Ascending aorta (tissue), 2 donors: ENCODE measurements at regions not wholly inside any gene's neighbourhood (a gene's known extent, or its start where the extent isn't known, plus 50 kb on each side); places are given as distances from the start of the nearest gene placed in this dataset.

ENCODE experiments used
- DNase-seq, 2 donors: peaks; one replicate each; pipeline ENCODE4 v3.0.0-alpha.2; 2019; ENCODE audit warnings: low spot score in 2 of 2
- H3K27ac ChIP-seq, 2 donors: fragments of 200-600 bp; sonication (generic); one replicate each; pipeline ENCODE4 v1.5.1; 2016 to 2017; ENCODE audit warnings: mild to moderate bottlenecking in 1 of 2
- H3K27me3 ChIP-seq: fragments of 200-600 bp; sonication (generic); one replicate; pipeline ENCODE4 v1.5.1; 2017
- H3K36me3 ChIP-seq, 2 donors: fragments of 200-600 bp; sonication (generic); one replicate each; pipeline ENCODE4 v1.5.1; 2016
- H3K4me1 ChIP-seq, 2 donors: fragments of 200-600 bp; sonication (generic); one replicate each; pipeline ENCODE4 v1.5.1; 2016 to 2017; ENCODE audit warnings: mild to moderate bottlenecking in 1 of 2
- H3K4me3 ChIP-seq, 2 donors: fragments of 200-600 bp; sonication (generic); one replicate each; pipeline ENCODE4 v1.5.1; 2016 to 2017; ENCODE audit warnings: mild to moderate bottlenecking in 1 of 2
- H3K9me3 ChIP-seq, 2 donors: fragments of 200-600 bp; sonication (generic); one replicate each; pipeline ENCODE4 v1.5.1; 2016
- intact Hi-C: fragments of 100-400 bp; cut with DNase I; formaldehyde crosslinking; loops from one replicate; pipeline ENCODE4 v1.15.1; 2023
- TF ChIP-seq, protein P1 (sequence below), 3 experiments: fragments of 200-600 bp in 2 of 3; fragments of 450-650 bp in 1 of 3; sonication (generic) in 2 of 3; IDR thresholded peaks; one replicate each; pipeline ENCODE4 v1.5.1; 2016 to 2019; ENCODE audit warnings: antibody characterized with exemption in 3 of 3, mild to moderate bottlenecking in 1 of 3, moderate library complexity in 1 of 3

DNA sequence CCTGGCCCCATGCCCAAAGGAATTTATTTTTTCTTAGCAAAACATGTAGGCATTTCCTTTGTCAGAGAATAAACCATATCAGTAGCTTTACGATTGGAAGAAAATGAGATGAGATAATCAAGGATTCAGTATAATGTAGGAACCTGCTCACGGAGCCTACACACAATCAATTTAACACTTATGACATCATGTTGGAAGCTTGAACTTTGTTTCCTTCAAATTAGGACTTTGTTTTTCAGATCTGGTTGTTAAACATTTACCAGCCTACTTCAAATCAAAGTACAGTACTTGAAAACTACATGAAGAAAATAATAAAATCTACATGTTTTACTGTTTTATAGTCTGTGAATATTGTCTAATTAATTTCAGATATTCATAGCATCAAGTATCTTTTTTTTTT lies 639.0 kb upstream of the ATXN8OS start:
- H3K36me3 ChIP-seq = no peaks in the 10 kb centered on the region
- H3K4me3 ChIP-seq = no peak overlapping the region
- H3K4me1 ChIP-seq = no peaks in the 10 kb centered on the region
- no peak for DNase-seq
- no peaks in the 10 kb centered on the region for H3K27me3 ChIP-seq
- intact Hi-C loops = no loop called here
- TF ChIP-seq, protein P1, sequence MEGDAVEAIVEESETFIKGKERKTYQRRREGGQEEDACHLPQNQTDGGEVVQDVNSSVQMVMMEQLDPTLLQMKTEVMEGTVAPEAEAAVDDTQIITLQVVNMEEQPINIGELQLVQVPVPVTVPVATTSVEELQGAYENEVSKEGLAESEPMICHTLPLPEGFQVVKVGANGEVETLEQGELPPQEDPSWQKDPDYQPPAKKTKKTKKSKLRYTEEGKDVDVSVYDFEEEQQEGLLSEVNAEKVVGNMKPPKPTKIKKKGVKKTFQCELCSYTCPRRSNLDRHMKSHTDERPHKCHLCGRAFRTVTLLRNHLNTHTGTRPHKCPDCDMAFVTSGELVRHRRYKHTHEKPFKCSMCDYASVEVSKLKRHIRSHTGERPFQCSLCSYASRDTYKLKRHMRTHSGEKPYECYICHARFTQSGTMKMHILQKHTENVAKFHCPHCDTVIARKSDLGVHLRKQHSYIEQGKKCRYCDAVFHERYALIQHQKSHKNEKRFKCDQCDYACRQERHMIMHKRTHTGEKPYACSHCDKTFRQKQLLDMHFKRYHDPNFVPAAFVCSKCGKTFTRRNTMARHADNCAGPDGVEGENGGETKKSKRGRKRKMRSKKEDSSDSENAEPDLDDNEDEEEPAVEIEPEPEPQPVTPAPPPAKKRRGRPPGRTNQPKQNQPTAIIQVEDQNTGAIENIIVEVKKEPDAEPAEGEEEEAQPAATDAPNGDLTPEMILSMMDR (IDR thresholded peaks at IDR 0.05) = no peak
- H3K27ac ChIP-seq = no peak overlapping the region
- H3K9me3 ChIP-seq = no peaks in the 10 kb centered on the region

DNA sequence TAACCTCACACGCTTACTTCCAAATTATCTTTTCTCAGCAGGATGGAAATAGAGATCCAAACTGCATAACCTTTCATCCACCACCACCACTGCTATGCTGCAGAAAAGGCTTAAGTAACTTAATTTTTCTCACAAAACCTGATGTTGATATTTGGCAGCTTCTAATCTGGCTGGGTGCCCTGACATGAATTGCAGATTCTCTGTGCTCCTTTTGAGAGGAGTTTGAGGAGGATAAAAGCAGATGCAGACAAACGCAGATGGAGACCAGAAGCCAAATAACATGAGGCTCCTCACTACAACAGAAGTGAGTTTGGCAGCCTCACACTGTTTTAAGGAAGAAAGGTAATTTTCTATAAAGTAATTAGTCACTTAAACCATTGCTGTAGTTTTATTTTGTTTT lies 646.2 kb upstream of the ATXN8OS start:
- no peak overlapping the region for H3K4me3 ChIP-seq
- no peaks in the 10 kb centered on the region for H3K36me3 ChIP-seq
- no peaks in the 10 kb centered on the region for H3K27me3 ChIP-seq
- no peaks in the 10 kb centered on the region for H3K9me3 ChIP-seq
- no peak overlapping the region for H3K27ac ChIP-seq
- no peaks in the 10 kb centered on the region for H3K4me1 ChIP-seq
- no peak for DNase-seq
- intact Hi-C loops = no loop called here
- TF ChIP-seq, protein P1 (IDR thresholded peaks at IDR 0.05) = no peak

DNA sequence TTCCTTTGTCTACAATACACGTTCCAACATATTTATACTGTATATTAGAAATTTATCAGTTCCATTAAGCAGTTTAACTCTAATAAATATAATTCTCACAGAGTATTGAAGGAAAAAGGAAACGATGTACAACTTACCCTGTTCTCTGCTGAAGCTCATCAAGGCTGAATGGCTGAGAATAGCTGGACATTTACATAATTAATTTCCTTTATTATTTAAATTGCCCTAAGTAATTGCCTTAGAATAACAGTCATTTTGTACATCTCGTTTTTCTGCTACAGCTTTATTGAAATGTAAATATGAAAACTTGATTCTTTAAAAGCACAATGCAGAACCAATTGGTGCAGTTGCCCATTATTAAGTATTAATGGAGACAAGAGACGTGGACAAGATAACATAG lies 648.3 kb upstream of the ATXN8OS start:
- TF ChIP-seq, protein P1 (IDR thresholded peaks at IDR 0.05) = no peak
- Histone ChIP-seq H3K9me3 (no peaks in the 10 kb centered on the region), H3K4me1 (no peaks in the 10 kb centered on the region), H3K4me3 (no peak overlapping the region), H3K27ac (no peak overlapping the region), H3K36me3 (no peaks in the 10 kb centered on the region), H3K27me3 (no peaks in the 10 kb centered on the region)
- DNase-seq = no peak
- intact Hi-C loops = no loop called here

DNA sequence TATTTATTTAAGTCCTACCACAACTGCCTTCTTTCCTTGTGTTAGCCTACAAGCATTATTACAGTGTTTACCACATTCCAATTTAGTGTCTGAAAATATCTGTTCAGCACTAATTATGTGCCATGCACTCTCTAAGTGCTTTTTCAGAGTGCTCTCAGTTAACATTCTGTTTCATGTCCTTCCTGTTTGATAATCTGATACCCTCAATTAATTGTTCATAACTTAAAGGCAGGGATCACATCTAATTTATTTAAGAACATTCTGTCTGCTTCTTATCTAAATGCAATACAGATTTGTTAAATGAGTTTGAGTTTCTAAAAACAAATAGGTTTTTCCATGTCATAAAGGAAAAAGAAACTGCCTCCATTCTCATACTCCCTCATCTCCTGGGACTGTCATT lies 649.6 kb upstream of the ATXN8OS start:
- no peaks in the 10 kb centered on the region for H3K9me3 ChIP-seq
- H3K27ac ChIP-seq = no peak overlapping the region
- intact Hi-C loops = no loop called here
- H3K36me3 ChIP-seq = no peaks in the 10 kb centered on the region
- TF ChIP-seq, protein P1 (IDR thresholded peaks at IDR 0.05) = no peak
- H3K4me3 ChIP-seq = no peak overlapping the region
- no peaks in the 10 kb centered on the region for H3K4me1 ChIP-seq
- H3K27me3 ChIP-seq = no peaks in the 10 kb centered on the region
- DNase-seq = no peak

DNA sequence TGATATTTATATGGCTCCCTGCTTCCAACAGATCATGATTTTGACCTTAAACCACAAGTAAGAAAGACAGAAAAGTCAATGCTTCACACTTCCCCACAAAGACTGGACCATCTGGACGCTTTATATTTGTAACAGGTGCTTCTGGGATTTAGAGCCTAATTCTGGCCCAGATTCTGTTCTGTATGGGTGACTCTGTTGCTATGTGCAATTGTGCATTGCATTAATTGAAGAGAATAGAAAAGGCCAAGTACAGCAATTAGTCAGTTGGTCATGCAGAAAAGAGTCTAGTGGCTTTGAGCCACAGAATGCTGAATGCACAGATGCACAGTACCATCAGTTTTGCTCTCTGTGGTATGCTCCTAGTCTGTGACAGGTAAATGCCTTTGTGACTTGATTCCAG lies 657.4 kb upstream of the ATXN8OS start:
- H3K9me3 ChIP-seq = no peaks in the 10 kb centered on the region
- TF ChIP-seq, protein P1 (IDR thresholded peaks at IDR 0.05) = no peak
- no peaks in the 10 kb centered on the region for H3K36me3 ChIP-seq
- no peak overlapping the region for H3K27ac ChIP-seq
- no peak for DNase-seq
- H3K4me3 ChIP-seq = no peak overlapping the region
- no peaks in the 10 kb centered on the region for H3K27me3 ChIP-seq
- H3K4me1 ChIP-seq = no peaks in the 10 kb centered on the region
- intact Hi-C loops = no loop called here

DNA sequence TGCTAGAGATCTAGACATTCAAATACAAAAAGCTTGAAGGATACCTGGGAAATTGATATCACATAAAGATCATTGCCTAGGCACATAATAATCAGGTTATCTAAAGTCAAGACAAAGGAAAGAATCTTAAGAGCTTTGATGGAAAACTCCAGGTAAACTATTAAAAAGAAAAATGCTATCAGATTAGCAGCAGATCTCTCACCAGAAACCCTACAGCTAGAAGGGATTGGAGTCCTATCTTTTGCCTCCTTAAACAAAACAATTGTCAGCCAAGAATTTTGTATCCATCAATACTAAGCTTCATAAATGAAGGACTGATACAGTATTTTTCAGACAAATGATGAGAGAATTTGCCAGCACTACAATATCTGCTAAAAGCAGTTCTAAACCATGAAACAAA lies 682.4 kb upstream of the ATXN8OS start:
- no peaks in the 10 kb centered on the region for H3K9me3 ChIP-seq
- H3K36me3 ChIP-seq = no peaks in the 10 kb centered on the region
- no peak for DNase-seq
- H3K4me3 ChIP-seq = no peak overlapping the region
- no peak overlapping the region for H3K27ac ChIP-seq
- no peaks in the 10 kb centered on the region for H3K27me3 ChIP-seq
- no peaks in the 10 kb centered on the region for H3K4me1 ChIP-seq
- intact Hi-C loops = no loop called here
- TF ChIP-seq, protein P1 (IDR thresholded peaks at IDR 0.05) = no peak
